ENCODE measurements at regions not wholly inside any gene's neighbourhood (a gene's known extent, or its start where the extent isn't known, plus 50 kb on each side); places are given as distances from the start of the nearest gene placed in this dataset.

DNA sequence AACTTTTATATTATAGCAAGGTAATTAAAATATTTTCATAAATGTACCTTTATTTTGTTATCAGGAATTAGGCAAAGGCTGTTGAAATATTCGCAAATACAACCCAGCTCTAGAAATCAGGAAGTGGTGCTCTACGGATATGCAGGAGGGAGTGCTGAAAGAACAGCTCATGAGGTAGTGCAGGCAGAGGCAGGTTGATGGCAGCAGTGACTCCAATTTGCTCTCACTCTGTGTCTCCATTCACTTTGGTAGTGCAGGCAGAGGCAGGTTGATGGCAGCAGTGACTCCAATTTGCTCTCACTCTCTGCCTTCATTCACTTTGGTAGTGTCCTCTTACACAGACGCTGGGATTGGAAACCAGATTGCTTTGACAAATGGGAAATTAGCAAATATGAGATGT is 277.9 kb downstream of the TRIML1 start:
- TF ChIP-seq, protein P1, sequence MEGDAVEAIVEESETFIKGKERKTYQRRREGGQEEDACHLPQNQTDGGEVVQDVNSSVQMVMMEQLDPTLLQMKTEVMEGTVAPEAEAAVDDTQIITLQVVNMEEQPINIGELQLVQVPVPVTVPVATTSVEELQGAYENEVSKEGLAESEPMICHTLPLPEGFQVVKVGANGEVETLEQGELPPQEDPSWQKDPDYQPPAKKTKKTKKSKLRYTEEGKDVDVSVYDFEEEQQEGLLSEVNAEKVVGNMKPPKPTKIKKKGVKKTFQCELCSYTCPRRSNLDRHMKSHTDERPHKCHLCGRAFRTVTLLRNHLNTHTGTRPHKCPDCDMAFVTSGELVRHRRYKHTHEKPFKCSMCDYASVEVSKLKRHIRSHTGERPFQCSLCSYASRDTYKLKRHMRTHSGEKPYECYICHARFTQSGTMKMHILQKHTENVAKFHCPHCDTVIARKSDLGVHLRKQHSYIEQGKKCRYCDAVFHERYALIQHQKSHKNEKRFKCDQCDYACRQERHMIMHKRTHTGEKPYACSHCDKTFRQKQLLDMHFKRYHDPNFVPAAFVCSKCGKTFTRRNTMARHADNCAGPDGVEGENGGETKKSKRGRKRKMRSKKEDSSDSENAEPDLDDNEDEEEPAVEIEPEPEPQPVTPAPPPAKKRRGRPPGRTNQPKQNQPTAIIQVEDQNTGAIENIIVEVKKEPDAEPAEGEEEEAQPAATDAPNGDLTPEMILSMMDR (IDR thresholded peaks at IDR 0.05 in 8 of 11, conservative IDR thresholded peaks at IDR 0.05 in 3 of 11), result no peak
- TF ChIP-seq POLR2A (IDR thresholded peaks at IDR 0.05) (no peak), POLR2AphosphoS5 (IDR thresholded peaks at IDR 0.05) (no peak)

Data from spleen (tissue), 7 donors.